SK-N-MC (cell line): ENCODE measurements at regions not wholly inside any gene's neighbourhood (a gene's known extent, or its start where the extent isn't known, plus 50 kb on each side); places are given as distances from the start of the nearest gene placed in this dataset.

Experiments
- EZH2 ChIP-seq: fragments of 200-600 bp; sonication (generic); IDR thresholded peaks from one replicate; pipeline ENCODE4 v1.6.1; 2017; ENCODE audit warnings: antibody characterized with exemption
- POLR2AphosphoS5 ChIP-seq: IDR thresholded peaks from 2 replicates; pipeline ENCODE4 v1.6.1; 2012; ENCODE audit warnings: mild to moderate bottlenecking, low read depth, low read length, borderline replicate concordance

DNA sequence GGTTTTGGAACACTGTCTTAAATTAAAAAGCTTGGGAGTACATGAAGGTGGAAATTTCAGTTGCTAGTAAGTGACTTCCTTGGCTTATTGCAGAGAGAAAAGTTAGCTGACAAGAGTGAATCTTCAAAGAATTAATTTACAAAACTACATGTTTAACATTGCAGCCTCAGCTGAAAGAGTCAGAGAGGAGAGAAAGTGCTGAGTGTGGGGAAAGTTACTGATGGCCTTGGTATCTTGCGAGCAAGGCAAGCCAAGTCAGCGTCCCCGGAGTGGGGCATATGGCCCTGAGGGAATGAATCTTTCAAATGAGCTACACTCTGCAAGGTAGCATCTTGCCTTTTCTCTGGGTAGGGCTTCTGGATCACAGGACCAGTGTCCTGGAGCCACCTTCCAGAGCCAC, 131.3 kb downstream of the LPIN1 start:
- TF ChIP-seq EZH2 (no peak), POLR2AphosphoS5 (no peak)
